ENCODE measurements at regions not wholly inside any gene's neighbourhood (a gene's known extent, or its start where the extent isn't known, plus 50 kb on each side); places are given as distances from the start of the nearest gene placed in this dataset.
"Not testable (repeated sequence)": the region's sequence is repeated elsewhere in the genome, so short reads cannot be mapped to it uniquely, and the experiment has no call there.

DNA sequence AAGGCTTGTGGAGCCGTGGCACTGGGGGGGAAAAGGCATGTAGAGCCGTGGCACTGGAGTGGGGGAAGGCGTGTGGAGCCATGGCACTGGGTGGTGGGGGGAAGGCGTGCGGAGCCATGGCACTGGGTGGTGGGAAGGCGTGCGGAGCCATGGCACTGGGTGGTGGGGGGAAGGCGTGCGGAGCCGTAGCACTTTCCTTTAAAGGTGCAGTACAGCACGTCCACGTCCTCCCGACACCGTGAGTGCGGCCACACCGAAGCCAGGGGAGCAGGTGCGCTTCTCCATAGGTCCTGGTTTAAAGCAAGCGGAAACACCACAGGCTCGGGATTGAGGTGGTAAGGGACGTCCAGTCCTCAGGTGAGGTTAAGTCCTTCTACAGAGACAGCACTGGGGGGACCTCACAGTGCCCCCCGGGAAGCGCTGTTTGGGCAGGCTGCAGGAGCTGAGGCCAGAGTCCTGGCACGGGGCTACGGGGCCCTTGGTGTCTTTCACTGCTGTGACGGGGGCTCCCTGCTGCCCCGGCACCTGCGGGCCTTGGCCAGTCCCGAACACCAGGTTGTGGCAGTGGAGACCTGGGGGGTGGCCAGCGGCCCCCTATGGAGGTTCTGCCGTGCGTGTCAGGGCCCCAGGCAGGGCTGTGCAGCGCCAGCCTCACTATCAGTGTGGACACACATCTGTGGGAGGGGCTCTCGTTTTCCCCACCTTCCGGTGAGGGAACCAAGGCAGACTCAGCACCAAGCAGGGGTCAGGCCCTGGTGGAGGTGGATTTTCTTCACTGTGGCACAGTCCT, 93.0 kb upstream of the CTDP1 start:
- no peaks in the 10 kb centered on the region; the same call in 1 of the 2 replicates for H3K9me3 ChIP-seq (ENCODE audit: control insufficient read depth, insufficient read depth, low read length)
- no peaks in the 10 kb centered on the region for H3K36me3 ChIP-seq (ENCODE audit: control insufficient read depth, insufficient read depth, low read length)
- no peak overlapping the region for H3K9ac ChIP-seq (ENCODE audit: low read depth, low read length)
- H3K27me3 ChIP-seq (ENCODE audit: control insufficient read depth, insufficient read depth, low read length) = no peaks in the 10 kb centered on the region
- peaks cover 2% of the 10 kb centered on the region; the same call in 1 of the 2 replicates for H3K4me1 ChIP-seq (ENCODE audit: control insufficient read depth, insufficient read depth, low read length)
- no peak overlapping the region for H3K27ac ChIP-seq (ENCODE audit: low read depth, low read length)
- no peak overlapping the region for H3K4me3 ChIP-seq (ENCODE audit: low read depth, low read length)

DNA sequence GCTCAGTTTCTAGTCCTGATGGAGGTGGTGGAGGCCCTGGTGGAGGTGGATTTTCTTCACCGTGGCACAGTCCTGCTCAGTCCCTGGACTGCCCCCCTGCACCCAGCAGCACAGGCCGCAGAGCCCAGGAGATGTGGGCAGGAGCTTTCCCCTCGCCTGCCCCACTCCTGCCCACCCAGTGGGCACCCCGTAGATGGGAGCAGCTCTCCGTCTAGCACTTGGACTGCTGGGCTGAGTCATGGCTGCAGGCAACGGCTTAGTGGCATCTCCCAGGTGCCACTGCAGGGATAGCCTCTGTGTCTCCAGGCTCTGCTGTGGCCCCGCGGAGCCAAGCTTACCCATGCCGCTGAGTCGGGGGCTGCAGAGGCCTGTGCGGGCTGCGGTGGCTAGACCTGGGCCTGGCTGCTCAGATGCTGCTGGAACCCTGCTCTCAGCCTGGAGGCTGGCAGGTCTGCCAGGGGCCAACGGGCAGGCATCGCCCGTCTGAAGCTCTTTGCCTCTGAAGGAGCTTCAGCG, 92.3 kb upstream of the CTDP1 start:
- Histone ChIP-seq H3K27ac (ENCODE audit: low read depth, low read length) (no peak overlapping the region), H3K4me3 (ENCODE audit: low read depth, low read length) (no peak overlapping the region), H3K36me3 (ENCODE audit: control insufficient read depth, insufficient read depth, low read length) (no peaks in the 10 kb centered on the region), H3K9me3 (ENCODE audit: control insufficient read depth, insufficient read depth, low read length) (no peaks in the 10 kb centered on the region; the same call in 1 of the 2 replicates), H3K4me1 (ENCODE audit: control insufficient read depth, insufficient read depth, low read length) (peaks cover 2% of the 10 kb centered on the region; the same call in 1 of the 2 replicates), H3K27me3 (ENCODE audit: control insufficient read depth, insufficient read depth, low read length) (no peaks in the 10 kb centered on the region), H3K9ac (ENCODE audit: low read depth, low read length) (no peak overlapping the region)

DNA sequence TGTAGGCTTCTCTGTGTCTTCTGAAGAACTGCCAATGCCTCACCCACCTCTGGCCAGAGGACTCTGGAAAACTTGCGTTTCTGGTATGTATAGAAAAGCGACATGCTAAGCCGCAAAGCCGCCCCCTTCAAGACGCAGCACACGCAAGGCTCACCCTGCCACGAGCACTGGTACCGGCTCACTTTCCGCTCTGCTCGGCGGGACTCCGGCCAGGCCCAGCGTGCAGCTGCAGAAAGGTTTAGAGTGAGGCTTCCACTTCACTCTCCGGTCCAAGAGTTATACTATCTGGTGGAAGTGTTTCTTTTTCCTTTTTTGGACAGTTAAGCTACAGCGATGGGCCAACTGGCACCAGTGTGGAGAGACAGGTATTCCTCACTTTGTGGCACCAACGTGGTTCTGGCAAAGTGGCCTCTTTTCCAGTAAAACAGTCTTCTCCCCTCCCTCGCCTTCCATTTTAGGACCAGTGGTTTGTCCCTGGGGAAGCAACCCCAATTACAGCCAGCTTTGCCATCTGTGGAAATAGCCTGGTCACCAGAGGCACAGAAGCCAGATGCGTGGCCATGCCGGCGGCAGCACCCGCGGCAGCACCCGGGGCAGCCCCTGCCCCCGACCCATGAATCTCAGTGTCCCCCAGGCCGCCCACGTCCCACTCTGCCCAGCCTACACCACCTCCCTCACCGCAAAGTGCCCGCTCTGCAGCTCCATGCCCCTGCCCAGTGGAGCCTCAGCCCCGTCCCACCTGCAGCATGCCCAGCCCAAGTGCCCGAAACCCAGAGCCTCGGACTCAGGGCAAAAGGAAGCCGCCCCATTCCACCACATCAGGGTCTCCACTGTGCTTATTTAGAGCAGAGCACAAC, 91.6 kb upstream of the CTDP1 start:
- Histone ChIP-seq H3K4me3 (ENCODE audit: low read depth, low read length) (no peak overlapping the region), H3K9me3 (ENCODE audit: control insufficient read depth, insufficient read depth, low read length) (no peaks in the 10 kb centered on the region), H3K36me3 (ENCODE audit: control insufficient read depth, insufficient read depth, low read length) (no peaks in the 10 kb centered on the region), H3K27ac (ENCODE audit: low read depth, low read length) (no peak overlapping the region), H3K27me3 (ENCODE audit: control insufficient read depth, insufficient read depth, low read length) (no peaks in the 10 kb centered on the region), H3K9ac (ENCODE audit: low read depth, low read length) (no peak overlapping the region), H3K4me1 (ENCODE audit: control insufficient read depth, insufficient read depth, low read length) (peaks cover 2% of the 10 kb centered on the region; the same call in 1 of the 2 replicates)

DNA sequence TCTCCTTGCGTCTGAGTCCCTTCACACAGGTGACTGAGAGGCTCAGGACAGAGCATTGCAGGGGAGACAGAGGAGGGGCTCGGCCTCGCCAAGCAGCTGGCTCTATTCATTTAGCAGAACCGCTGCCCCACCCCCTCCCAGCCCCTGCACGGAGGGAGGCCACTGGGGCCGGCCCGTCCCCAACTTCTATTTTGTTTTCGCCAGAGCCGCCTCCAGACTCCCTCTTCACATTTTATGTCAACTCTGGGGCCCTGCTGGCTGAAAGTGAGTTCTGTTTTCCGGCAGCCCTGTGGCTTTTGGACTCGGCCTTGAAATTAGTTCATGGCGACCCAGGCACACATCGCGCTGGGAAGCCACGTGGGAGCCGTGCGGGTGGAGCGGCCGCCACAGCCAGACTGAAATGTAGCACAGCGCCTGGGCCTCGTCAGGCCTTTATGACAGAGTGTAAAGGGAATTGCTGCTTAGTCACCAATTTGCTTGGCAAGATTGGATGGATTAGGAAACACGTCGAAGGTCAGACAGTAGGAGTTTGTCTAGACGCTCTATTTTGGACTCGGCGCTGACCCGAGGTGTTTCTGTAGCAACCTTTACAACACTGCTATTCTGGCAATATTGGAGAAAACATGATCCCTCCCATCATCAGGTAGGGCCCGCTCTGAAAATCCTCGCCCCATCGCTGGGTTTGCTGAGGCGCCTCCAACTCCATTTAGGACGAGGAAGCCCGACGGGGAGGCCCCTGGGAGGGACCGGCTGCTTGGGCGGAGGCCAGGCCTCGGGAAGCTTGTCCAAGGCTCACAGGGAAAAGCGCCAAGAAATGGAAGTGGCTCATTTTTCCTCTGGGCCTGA, 90.7 kb upstream of the CTDP1 start:
- peaks cover 2% of the 10 kb centered on the region; the same call in 1 of the 2 replicates for H3K4me1 ChIP-seq (ENCODE audit: control insufficient read depth, insufficient read depth, low read length)
- H3K27me3 ChIP-seq (ENCODE audit: control insufficient read depth, insufficient read depth, low read length) = no peaks in the 10 kb centered on the region; the same call in 1 of the 2 replicates
- no peak overlapping the region for H3K4me3 ChIP-seq (ENCODE audit: low read depth, low read length)
- H3K36me3 ChIP-seq (ENCODE audit: control insufficient read depth, insufficient read depth, low read length) = no peaks in the 10 kb centered on the region
- no peaks in the 10 kb centered on the region for H3K9me3 ChIP-seq (ENCODE audit: control insufficient read depth, insufficient read depth, low read length)
- no peak overlapping the region for H3K27ac ChIP-seq (ENCODE audit: low read depth, low read length)
- H3K9ac ChIP-seq (ENCODE audit: low read depth, low read length) = no peak overlapping the region

DNA sequence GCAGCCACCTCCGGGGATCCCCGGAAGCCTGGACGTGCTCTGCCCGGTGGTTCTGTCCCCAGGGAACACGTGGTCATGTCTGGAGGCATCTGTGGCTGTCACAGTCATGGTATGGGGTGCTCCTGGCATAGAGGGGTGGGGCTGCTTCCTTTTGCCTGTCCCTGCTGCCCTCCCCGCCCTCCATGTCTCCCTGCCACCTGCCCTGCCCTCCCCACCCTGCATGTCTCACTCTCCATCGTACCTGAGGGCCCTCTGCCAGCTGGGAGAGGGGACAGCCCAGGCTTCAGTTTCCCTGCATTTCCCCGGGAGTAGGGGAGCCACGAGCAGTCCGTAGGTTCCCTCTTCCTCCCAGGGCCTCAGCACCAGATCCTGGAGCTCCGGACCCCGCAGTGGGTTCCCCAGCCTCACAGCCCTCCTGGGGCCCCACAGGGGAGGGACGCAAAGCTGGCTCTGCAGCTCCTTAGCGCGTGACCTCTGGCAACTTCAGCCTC, 90.0 kb upstream of the CTDP1 start:
- H3K36me3 ChIP-seq (ENCODE audit: control insufficient read depth, insufficient read depth, low read length) = no peaks in the 10 kb centered on the region
- no peak overlapping the region for H3K4me3 ChIP-seq (ENCODE audit: low read depth, low read length)
- H3K27ac ChIP-seq (ENCODE audit: low read depth, low read length) = no peak overlapping the region
- H3K9me3 ChIP-seq (ENCODE audit: control insufficient read depth, insufficient read depth, low read length) = no peaks in the 10 kb centered on the region
- no peak overlapping the region for H3K9ac ChIP-seq (ENCODE audit: low read depth, low read length)
- H3K4me1 ChIP-seq (ENCODE audit: control insufficient read depth, insufficient read depth, low read length) = peaks cover 2% of the 10 kb centered on the region; the same call in 1 of the 2 replicates
- H3K27me3 ChIP-seq (ENCODE audit: control insufficient read depth, insufficient read depth, low read length) = no peaks in the 10 kb centered on the region; the same call in 1 of the 2 replicates

DNA sequence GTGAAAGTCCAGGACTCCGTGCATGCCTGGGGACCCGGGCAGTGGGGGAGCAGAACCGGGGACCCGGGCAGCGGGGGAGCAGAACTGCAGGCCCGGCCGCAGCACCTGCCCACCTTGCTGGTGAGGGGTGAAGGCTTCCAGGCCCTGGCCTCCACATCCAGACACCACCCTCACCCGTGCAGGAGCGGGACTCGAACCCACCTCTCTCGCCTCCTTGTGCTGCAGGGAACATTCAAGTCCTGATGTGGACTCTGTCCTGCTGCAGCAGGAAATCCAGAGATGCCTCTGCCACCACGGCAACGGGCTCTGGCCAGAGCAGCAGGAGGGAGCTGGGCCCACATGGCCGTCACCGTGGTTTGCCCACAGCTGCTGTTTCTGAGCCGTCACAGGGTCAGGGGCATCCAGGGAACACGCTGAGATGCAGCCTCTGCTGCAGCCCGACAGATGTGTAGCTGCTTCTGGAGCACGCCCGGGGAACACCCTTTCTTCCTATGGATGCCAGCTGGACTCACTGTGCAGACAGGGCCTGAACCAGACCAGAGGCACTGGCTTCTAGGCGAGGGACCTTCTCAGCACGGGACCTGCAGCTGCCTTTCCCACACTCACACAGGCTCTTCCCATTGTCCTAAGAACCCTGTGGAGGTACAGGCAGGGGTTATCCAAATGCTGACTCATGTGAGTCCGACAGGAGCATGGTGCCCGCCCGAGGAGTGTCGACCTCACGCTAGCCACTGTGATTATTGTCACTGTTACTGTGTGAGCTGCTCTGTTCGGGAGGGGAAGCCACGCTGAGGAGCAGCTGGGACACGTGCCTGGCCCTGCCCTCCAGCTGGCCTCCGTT, 89.2 kb upstream of the CTDP1 start:
- H3K4me3 ChIP-seq (ENCODE audit: low read depth, low read length) = no peak overlapping the region
- no peaks in the 10 kb centered on the region for H3K9me3 ChIP-seq (ENCODE audit: control insufficient read depth, insufficient read depth, low read length)
- no peak overlapping the region for H3K27ac ChIP-seq (ENCODE audit: low read depth, low read length)
- H3K9ac ChIP-seq (ENCODE audit: low read depth, low read length) = no peak overlapping the region
- no peaks in the 10 kb centered on the region; the same call in 1 of the 2 replicates for H3K27me3 ChIP-seq (ENCODE audit: control insufficient read depth, insufficient read depth, low read length)
- no peaks in the 10 kb centered on the region for H3K36me3 ChIP-seq (ENCODE audit: control insufficient read depth, insufficient read depth, low read length)
- peaks cover 2% of the 10 kb centered on the region; the same call in 1 of the 2 replicates for H3K4me1 ChIP-seq (ENCODE audit: control insufficient read depth, insufficient read depth, low read length)

DNA sequence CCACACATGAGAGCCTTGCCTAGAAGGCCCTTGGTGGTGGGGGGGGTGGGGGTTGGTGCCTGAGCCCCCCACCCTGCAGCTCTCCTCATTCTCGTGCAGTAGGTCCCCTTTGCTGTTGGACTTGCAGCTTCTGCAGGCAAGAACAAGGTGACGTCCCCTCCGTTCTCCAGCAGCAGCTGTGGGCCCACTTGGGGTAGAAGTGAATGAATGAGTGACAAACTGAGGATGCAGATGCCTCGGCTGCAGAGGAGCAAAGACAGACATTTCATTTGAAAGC, 88.6 kb upstream of the CTDP1 start:
- Histone ChIP-seq H3K27me3 (ENCODE audit: control insufficient read depth, insufficient read depth, low read length) (no peaks in the 10 kb centered on the region; the same call in 1 of the 2 replicates), H3K4me3 (ENCODE audit: low read depth, low read length) (no peak overlapping the region), H3K4me1 (ENCODE audit: control insufficient read depth, insufficient read depth, low read length) (peaks cover 2% of the 10 kb centered on the region; the same call in 1 of the 2 replicates), H3K9me3 (ENCODE audit: control insufficient read depth, insufficient read depth, low read length) (no peaks in the 10 kb centered on the region), H3K36me3 (ENCODE audit: control insufficient read depth, insufficient read depth, low read length) (no peaks in the 10 kb centered on the region), H3K27ac (ENCODE audit: low read depth, low read length) (no peak overlapping the region), H3K9ac (ENCODE audit: low read depth, low read length) (no peak overlapping the region)

DNA sequence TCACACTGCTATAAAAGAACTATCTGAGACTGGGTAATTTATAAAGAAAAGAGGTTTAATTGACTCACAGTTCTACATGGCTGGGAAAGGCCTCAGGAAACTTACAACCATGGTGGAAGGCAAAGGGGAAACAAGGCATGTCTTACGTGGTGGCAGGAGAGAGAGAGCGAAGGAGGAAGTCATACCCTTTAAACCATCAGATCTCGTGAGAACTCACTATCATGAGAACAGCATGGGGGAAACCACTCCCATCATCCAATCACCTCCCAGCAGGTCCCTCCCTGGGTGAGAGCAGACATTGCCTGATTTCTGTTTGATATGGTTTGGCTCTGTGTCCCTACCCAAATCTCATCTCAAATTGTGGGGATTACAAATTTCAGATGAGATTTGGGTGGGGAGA, 86.9 kb upstream of the CTDP1 start:
- not testable (repeated sequence) for H3K9me3 ChIP-seq (ENCODE audit: control insufficient read depth, insufficient read depth, low read length); H3K36me3 ChIP-seq (ENCODE audit: control insufficient read depth, insufficient read depth, low read length); H3K27me3 ChIP-seq (ENCODE audit: control insufficient read depth, insufficient read depth, low read length); H3K4me3 ChIP-seq (ENCODE audit: low read depth, low read length); H3K27ac ChIP-seq (ENCODE audit: low read depth, low read length); H3K4me1 ChIP-seq (ENCODE audit: control insufficient read depth, insufficient read depth, low read length); H3K9ac ChIP-seq (ENCODE audit: low read depth, low read length)

- H3K36me3 ChIP-seq (ENCODE audit: control insufficient read depth, insufficient read depth, low read length) = no peaks in the 10 kb centered on the region
Measured at GRCh38 chr18:79595876-79596374, 83.7 kb upstream of the CTDP1 start.

More at GRCh38 chr18:79595876-79596374, 83.7 kb upstream of the CTDP1 start:
- H3K4me1 ChIP-seq (ENCODE audit: control insufficient read depth, insufficient read depth, low read length) = no peaks in the 10 kb centered on the region
- no peak overlapping the region for H3K27ac ChIP-seq (ENCODE audit: low read depth, low read length)
- no peaks in the 10 kb centered on the region for H3K9me3 ChIP-seq (ENCODE audit: control insufficient read depth, insufficient read depth, low read length)
- no peak overlapping the region for H3K4me3 ChIP-seq (ENCODE audit: low read depth, low read length)
- H3K9ac ChIP-seq (ENCODE audit: low read depth, low read length) = no peak overlapping the region
- H3K27me3 ChIP-seq (ENCODE audit: control insufficient read depth, insufficient read depth, low read length) = no peaks in the 10 kb centered on the region; the same call in 1 of the 2 replicates
